Keratinocyte (primary cell): ENCODE measurements at regions not wholly inside any gene's neighbourhood (a gene's known extent, or its start where the extent isn't known, plus 50 kb on each side); places are given as distances from the start of the nearest gene placed in this dataset.

ENCODE experiments used
- DNase-seq: peaks from one replicate; pipeline ENCODE4 v3.0.0-alpha.2; 2011; ENCODE audit warnings: low read depth, missing footprints, low spot score
- FAIRE-seq: peaks from 2 replicates; lab custom pipeline; 2011; peaks lifted over from hg19 to GRCh38; lab: Jason Lieb, UNC
- H2AFZ ChIP-seq: 2 replicates; pipeline ENCODE4 v1.6.0; 2012; ENCODE audit warnings: low read length, control low read depth, inconsistent platforms; ENCODE audit not compliant: control insufficient read depth
- H3K27ac ChIP-seq: 2 replicates; pipeline ENCODE4 v1.5.1; 2011; ENCODE audit warnings: low read length; ENCODE audit not compliant: control insufficient read depth, insufficient read depth
- H3K27me3 ChIP-seq: 3 replicates; pipeline ENCODE4 v1.6.0; 2011; ENCODE audit warnings: low read length; ENCODE audit not compliant: control insufficient read depth, insufficient read depth; ENCODE audit errors: extremely low read depth
- H3K36me3 ChIP-seq, 2 experiments: 2 replicates in 1 of 2; 3 replicates in 1 of 2; pipeline ENCODE4 v1.5.1; 2011; ENCODE audit warnings: low read length in 2 of 2, mild to moderate bottlenecking in 1 of 2; ENCODE audit not compliant: control insufficient read depth in 2 of 2, insufficient read depth in 2 of 2; ENCODE audit errors: extremely low read depth in 1 of 2
- H3K4me1 ChIP-seq: 3 replicates; pipeline ENCODE4 v1.5.1; 2011; ENCODE audit warnings: low read length; ENCODE audit not compliant: control insufficient read depth, insufficient read depth; ENCODE audit errors: extremely low read depth
- H3K4me2 ChIP-seq: 3 replicates; pipeline ENCODE4 v1.6.0; 2011; ENCODE audit warnings: low read depth, low read length; ENCODE audit not compliant: control insufficient read depth, insufficient read depth; ENCODE audit errors: extremely low read depth
- H3K4me3 ChIP-seq, 3 experiments: fragments of 200-600 bp in 1 of 3; sonication (generic) in 1 of 3; 2 replicates in 2 of 3; 3 replicates in 1 of 3; pipeline ENCODE4 v1.5.1; 2011 to 2016; ENCODE audit warnings: low read length in 3 of 3, mild to moderate bottlenecking in 3 of 3, control low read depth in 2 of 3, inconsistent platforms in 1 of 3, low read depth in 1 of 3, mixed read lengths in 1 of 3, mixed run types in 1 of 3, moderate library complexity in 1 of 3; ENCODE audit not compliant: control insufficient read depth in 2 of 3, insufficient read depth in 2 of 3; ENCODE audit errors: extremely low read depth in 1 of 3
- H3K79me2 ChIP-seq: 2 replicates; pipeline ENCODE4 v1.6.0; 2012; ENCODE audit warnings: low read length; ENCODE audit not compliant: control insufficient read depth, insufficient read depth
- H3K9ac ChIP-seq: 3 replicates; pipeline ENCODE4 v1.6.0; 2011; ENCODE audit warnings: low read length; ENCODE audit not compliant: control insufficient read depth, insufficient read depth; ENCODE audit errors: extremely low read depth
- H3K9me1 ChIP-seq: 3 replicates; pipeline ENCODE4 v1.6.0; 2011; ENCODE audit warnings: low read length; ENCODE audit not compliant: control insufficient read depth, insufficient read depth; ENCODE audit errors: extremely low read depth
- H3K9me3 ChIP-seq: 2 replicates; pipeline ENCODE4 v1.5.1; 2012; ENCODE audit warnings: low read depth, low read length; ENCODE audit not compliant: control insufficient read depth
- H4K20me1 ChIP-seq: 3 replicates; pipeline ENCODE4 v1.6.0; 2011; ENCODE audit warnings: low read length; ENCODE audit not compliant: control insufficient read depth, insufficient read depth; ENCODE audit errors: extremely low read depth
- CTCF ChIP-seq, 3 experiments: IDR thresholded peaks in 1 of 3; conservative IDR thresholded peaks in 1 of 3; optimal IDR thresholded peaks in 1 of 3; 2 replicates in 2 of 3; 3 replicates in 1 of 3; pipeline versions ENCODE3 to v1.5.1; 2011; ENCODE audit warnings: low read length in 3 of 3, mild to moderate bottlenecking in 3 of 3, moderate library complexity in 2 of 3, control low read depth in 1 of 3, inconsistent platforms in 1 of 3; ENCODE audit not compliant: insufficient read depth in 2 of 3; ENCODE audit errors: extremely low read depth in 1 of 3
- EZH2 ChIP-seq: IDR thresholded peaks from one replicate; pipeline ENCODE4 v1.6.1; 2012; ENCODE audit warnings: inconsistent platforms, mild to moderate bottlenecking, low read length, moderate library complexity
- dilution Hi-C: fragments of 300-500 bp; cut with MboI; formaldehyde crosslinking; loops from one replicate; pipeline ENCODE4 v1.7.0; 2020; ENCODE audit warnings: low sequenced_read_pairs; ENCODE audit not compliant: extremely low pct_ligation_motif_present

GRCh38 chr12:18942669-18943068, 186.9 kb upstream of the PLEKHA5 start:
- Histone ChIP-seq H3K79me2 (no peaks in the 10 kb centered on the region), H3K9ac (no peak overlapping the region), H3K27ac (no peak overlapping the region), H3K4me1 (no peaks in the 10 kb centered on the region), H3K27me3 (no peaks in the 10 kb centered on the region), H3K9me1 (no peaks in the 10 kb centered on the region), H3K9me3 (no peaks in the 10 kb centered on the region), H2AFZ (no peak overlapping the region), H4K20me1 (no peaks in the 10 kb centered on the region), H3K4me3 (no peak overlapping the region), H3K36me3 (no peaks in the 10 kb centered on the region), H3K4me2 (no peak overlapping the region)
- no peak for TF ChIP-seq CTCF (optimal IDR thresholded peaks at IDR 0.05 in 1 of 3, IDR thresholded peaks at IDR 0.05 in 1 of 3, conservative IDR thresholded peaks at IDR 0.05 in 1 of 3; ENCODE audit: extremely low read depth in 1 of 3, insufficient read depth in 2 of 3, low read length in 3 of 3)
- no peak for TF ChIP-seq EZH2
- dilution Hi-C loops, result no loop called here
- FAIRE-seq (no peak), DNase-seq (no peak)

GRCh38 chr12:18943200-18943599, 186.3 kb upstream of the PLEKHA5 start:
- Histone ChIP-seq H3K9me3 (no peaks in the 10 kb centered on the region), H2AFZ (no peak overlapping the region), H3K4me3 (no peak overlapping the region), H3K27me3 (no peaks in the 10 kb centered on the region), H3K27ac (no peak overlapping the region), H4K20me1 (no peaks in the 10 kb centered on the region), H3K9ac (no peak overlapping the region), H3K4me1 (no peaks in the 10 kb centered on the region), H3K36me3 (no peaks in the 10 kb centered on the region), H3K4me2 (no peak overlapping the region), H3K9me1 (no peaks in the 10 kb centered on the region), H3K79me2 (no peaks in the 10 kb centered on the region)
- TF ChIP-seq EZH2 (no peak), CTCF (optimal IDR thresholded peaks at IDR 0.05 in 1 of 3, IDR thresholded peaks at IDR 0.05 in 1 of 3, conservative IDR thresholded peaks at IDR 0.05 in 1 of 3; ENCODE audit: extremely low read depth in 1 of 3, insufficient read depth in 2 of 3, low read length in 3 of 3) (no peak)
- dilution Hi-C loops, result no loop called here
- FAIRE-seq (no peak), DNase-seq (no peak)
